Suprapubic skin (tissue), 4 donors: ENCODE measurements at regions not wholly inside any gene's neighbourhood (a gene's known extent, or its start where the extent isn't known, plus 50 kb on each side); places are given as distances from the start of the nearest gene placed in this dataset.

Source experiments
- EP300 ChIP-seq: sonication (generic); formaldehyde crosslinking; IDR thresholded peaks from one replicate; pipeline ENCODE4 v1.6.1; 2017; ENCODE audit warnings: antibody characterized with exemption
- POLR2A ChIP-seq, 2 donors: fragments of 450-650 bp; IDR thresholded peaks; one replicate each; pipeline ENCODE4 v1.6.1; 2017; ENCODE audit warnings: antibody characterized with exemption in 2 of 2, mild to moderate bottlenecking in 2 of 2, moderate library complexity in 2 of 2
- POLR2AphosphoS5 ChIP-seq, 3 donors: sonication (generic); formaldehyde crosslinking; IDR thresholded peaks; one replicate each; pipeline ENCODE4 v1.6.1; 2017; ENCODE audit warnings: antibody characterized with exemption in 3 of 3
- TF ChIP-seq, protein P1 (sequence below), 2 donors: fragments of 200-600 bp in 1 of 2; fragments of 450-650 bp in 1 of 2; sonication (generic) in 1 of 2; IDR thresholded peaks; one replicate each; pipeline ENCODE4 v1.5.1; 2016 to 2019; ENCODE audit warnings: antibody characterized with exemption in 2 of 2, mild to moderate bottlenecking in 1 of 2, moderate library complexity in 1 of 2

DNA sequence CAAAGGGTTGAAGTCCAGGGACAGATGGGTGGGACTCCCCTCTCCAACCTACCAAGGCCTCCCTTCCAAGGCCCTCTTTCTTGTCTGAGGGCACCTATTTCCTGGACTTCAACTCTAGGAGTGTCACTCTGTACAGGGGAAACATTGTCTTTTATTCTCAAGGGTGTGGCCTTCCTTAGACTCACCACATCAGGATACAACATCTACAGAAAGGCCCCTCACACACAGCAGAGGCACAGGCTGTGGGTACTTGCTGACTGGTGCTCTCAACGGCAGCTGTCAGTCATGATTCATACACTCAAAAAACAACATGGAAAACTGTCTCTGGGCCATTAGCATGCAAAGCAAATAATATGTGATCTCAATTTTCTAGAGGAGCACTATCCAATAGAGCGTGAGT, 78.0 kb downstream of the RCN1 start:
- TF ChIP-seq, protein P1, sequence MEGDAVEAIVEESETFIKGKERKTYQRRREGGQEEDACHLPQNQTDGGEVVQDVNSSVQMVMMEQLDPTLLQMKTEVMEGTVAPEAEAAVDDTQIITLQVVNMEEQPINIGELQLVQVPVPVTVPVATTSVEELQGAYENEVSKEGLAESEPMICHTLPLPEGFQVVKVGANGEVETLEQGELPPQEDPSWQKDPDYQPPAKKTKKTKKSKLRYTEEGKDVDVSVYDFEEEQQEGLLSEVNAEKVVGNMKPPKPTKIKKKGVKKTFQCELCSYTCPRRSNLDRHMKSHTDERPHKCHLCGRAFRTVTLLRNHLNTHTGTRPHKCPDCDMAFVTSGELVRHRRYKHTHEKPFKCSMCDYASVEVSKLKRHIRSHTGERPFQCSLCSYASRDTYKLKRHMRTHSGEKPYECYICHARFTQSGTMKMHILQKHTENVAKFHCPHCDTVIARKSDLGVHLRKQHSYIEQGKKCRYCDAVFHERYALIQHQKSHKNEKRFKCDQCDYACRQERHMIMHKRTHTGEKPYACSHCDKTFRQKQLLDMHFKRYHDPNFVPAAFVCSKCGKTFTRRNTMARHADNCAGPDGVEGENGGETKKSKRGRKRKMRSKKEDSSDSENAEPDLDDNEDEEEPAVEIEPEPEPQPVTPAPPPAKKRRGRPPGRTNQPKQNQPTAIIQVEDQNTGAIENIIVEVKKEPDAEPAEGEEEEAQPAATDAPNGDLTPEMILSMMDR (IDR thresholded peaks at IDR 0.05): no peak
- TF ChIP-seq POLR2A (IDR thresholded peaks at IDR 0.05) (no peak), POLR2AphosphoS5 (IDR thresholded peaks at IDR 0.05) (no peak), EP300 (no peak)
